GM12878 (cell line): ENCODE measurements at regions not wholly inside any gene's neighbourhood (a gene's known extent, or its start where the extent isn't known, plus 50 kb on each side); places are given as distances from the start of the nearest gene placed in this dataset.

Experiments
- ATAC-seq: fragments of 200-7000 bp; cut with Tn5 transposase; 3 replicates; pipeline ENCODE4 v1.9.1; 2020; ENCODE audit warnings: mild to moderate bottlenecking, moderate library complexity
- BruUV-seq: library from RNA; stranded (reverse); fragments of 400-500 nt; replicated peaks from 2 replicates; lab custom pipeline; 2021; lab: Mats Ljungman, UMichigan
- CTCF ChIA-PET: fragments of 300-600 bp; sonication (Branson Sonifier 250); formaldehyde crosslinking; extraction: SDS; loops from one replicate; lab custom pipeline; 2021; ENCODE audit warnings: inconsistent platforms; lab: Yijun Ruan, JAX
- POLR2A ChIA-PET: fragments of 350-600 bp; formaldehyde crosslinking; extraction: SDS; loops from one replicate; lab custom pipeline; 2021; ENCODE audit warnings: inconsistent platforms; lab: Charles Lee
- RAD21 ChIA-PET: fragments of 300-600 bp; sonication (Branson Sonifier 250); formaldehyde crosslinking; loops from one replicate; lab custom pipeline; 2023; ENCODE audit warnings: antibody characterized with exemption; ENCODE audit not compliant: unreplicated experiment; lab: Charles Lee
- SMC1A ChIA-PET: fragments of 300-600 bp; sonication (Branson Sonifier 250); formaldehyde crosslinking; loops from one replicate; lab custom pipeline; 2023; ENCODE audit not compliant: unreplicated experiment, uncharacterized antibody; lab: Charles Lee
- DNase-seq: peaks from one replicate; pipeline ENCODE4 v3.0.0-alpha.2; 2011; ENCODE audit warnings: low read depth, low spot score
- FAIRE-seq: peaks from 3 replicates; lab custom pipeline; 2011; peaks lifted over from hg19 to GRCh38; lab: Jason Lieb, UNC
- H2AFZ ChIP-seq: 2 replicates; pipeline ENCODE4 v1.6.0; 2011; ENCODE audit warnings: low read depth, low read length, control low read depth; ENCODE audit not compliant: control insufficient read depth
- H3K27ac ChIP-seq: 2 replicates; pipeline ENCODE4 v1.5.1; 2011; ENCODE audit warnings: control low read depth; ENCODE audit not compliant: control insufficient read depth, insufficient read depth
- H3K27me3 ChIP-seq, 2 experiments: replicated peaks in 1 of 2; 2 replicates each; pipeline versions ENCODE4 v1.6.0 to v1.6.1; 2011; ENCODE audit warnings: low read length in 1 of 2; ENCODE audit not compliant: control insufficient read depth in 2 of 2, insufficient read depth in 2 of 2
- H3K36me3 ChIP-seq, 2 experiments: 2 replicates each; pipeline ENCODE4 v1.5.1; 2011; ENCODE audit warnings: low read length in 1 of 2; ENCODE audit not compliant: control insufficient read depth in 2 of 2, insufficient read depth in 2 of 2
- H3K4me1 ChIP-seq: 2 replicates; pipeline ENCODE4 v1.6.1; 2011; ENCODE audit warnings: mild to moderate bottlenecking, low read length, moderate library complexity, mixed read lengths; ENCODE audit not compliant: control insufficient read depth, insufficient read depth
- H3K4me2 ChIP-seq: 2 replicates; pipeline ENCODE4 v1.6.0; 2011; ENCODE audit warnings: control low read depth; ENCODE audit not compliant: control insufficient read depth, insufficient read depth
- H3K4me3 ChIP-seq: fragments of 200-600 bp; sonication (generic); 2 replicates; pipeline ENCODE4 v1.5.1; 2016
- H3K79me2 ChIP-seq: 2 replicates; pipeline ENCODE4 v1.6.0; 2011; ENCODE audit warnings: low read length; ENCODE audit not compliant: control insufficient read depth, insufficient read depth
- H3K9ac ChIP-seq: 2 replicates; pipeline ENCODE4 v1.8.0; 2011; ENCODE audit warnings: low read length, control low read depth, mixed read lengths; ENCODE audit not compliant: control insufficient read depth, insufficient read depth
- H3K9me3 ChIP-seq: replicated peaks from 3 replicates; pipeline ENCODE4 v1.5.1; 2011; ENCODE audit warnings: mild to moderate bottlenecking, low read length; ENCODE audit not compliant: control insufficient read depth, insufficient read depth
- H4K20me1 ChIP-seq: 2 replicates; pipeline ENCODE4 v1.6.0; 2011; ENCODE audit not compliant: control insufficient read depth, insufficient read depth
- ASH2L ChIP-seq: fragments of 300-600, 200-600 bp; sonication (generic); IDR thresholded peaks from 2 replicates; pipeline ENCODE4 v1.6.1; 2017; ENCODE audit warnings: low read depth, mild to moderate bottlenecking, borderline replicate concordance
- ATF7 ChIP-seq: fragments of 450-650 bp; IDR thresholded peaks from 2 replicates; pipeline ENCODE4 v1.6.1; 2016; ENCODE audit warnings: low read depth, mild to moderate bottlenecking
- CREB1 ChIP-seq: IDR thresholded peaks from 2 replicates; pipeline ENCODE4 v1.6.1; 2012; ENCODE audit warnings: low read depth, mild to moderate bottlenecking, inconsistent platforms
- CREM ChIP-seq: IDR thresholded peaks from 2 replicates; pipeline ENCODE4 v1.6.1; 2014; ENCODE audit warnings: antibody characterized with exemption, low read depth
- FOXM1 ChIP-seq: IDR thresholded peaks from 2 replicates; pipeline ENCODE4 v1.6.1; 2012; ENCODE audit warnings: low read depth, mild to moderate bottlenecking, inconsistent platforms, low read length, moderate library complexity
- HDGF ChIP-seq: fragments of 450-650 bp; IDR thresholded peaks from 2 replicates; pipeline ENCODE4 v1.6.1; 2016; ENCODE audit warnings: antibody characterized with exemption
- IRF4 ChIP-seq: IDR thresholded peaks from 2 replicates; pipeline ENCODE4 v1.6.1; 2011; ENCODE audit warnings: low read depth, low read length
- NFYB ChIP-seq: IDR thresholded peaks from 2 replicates; pipeline ENCODE4 v1.6.1; 2011; ENCODE audit warnings: low read depth, mild to moderate bottlenecking, low read length, improper control_type of control experiment, moderate library complexity; ENCODE audit not compliant: insufficient read depth
- SUPT20H ChIP-seq: IDR thresholded peaks from 2 replicates; pipeline ENCODE4 v1.6.1; 2011; ENCODE audit warnings: low read depth, mild to moderate bottlenecking, low read length, moderate library complexity, borderline replicate concordance; ENCODE audit not compliant: control insufficient read depth
- ZNF217 ChIP-seq: fragments of 450-650 bp; IDR thresholded peaks from 2 replicates; pipeline ENCODE4 v1.6.1; 2017; ENCODE audit warnings: antibody characterized with exemption, mild to moderate bottlenecking
- WGBS: methylation state at CpG from one replicate; pipeline ENCODE4 v1.1.6; 2016; ENCODE audit warnings: low lambda C conversion rate; ENCODE audit not compliant: insufficient replicate concordance, insufficient coverage; ENCODE audit errors: missing lambda C conversion rate; 5-methylcytosine and 5-hydroxymethylcytosine counted together
- in situ Hi-C: fragments of 300-500 bp; cut with MboI; formaldehyde crosslinking; loops from 9 replicates; pipeline ENCODE4 v1.14.3; 2018; ENCODE audit warnings: mixed read lengths
- intact Hi-C: fragments of 100-400 bp; cut with micrococcal nuclease; formaldehyde crosslinking; loops from one replicate; pipeline ENCODE4 v1.14.2; 2022; ENCODE audit not compliant: unreplicated experiment
- TF ChIP-seq, protein P1 (sequence below): fragments of 450-650 bp; IDR thresholded peaks from 2 replicates; pipeline ENCODE4 v1.6.1; 2016; ENCODE audit warnings: mild to moderate bottlenecking
- TF ChIP-seq, protein P2 (sequence below): fragments of 450-650 bp; IDR thresholded peaks from 2 replicates; pipeline ENCODE4 v1.6.1; 2017; ENCODE audit warnings: mild to moderate bottlenecking, low read depth, inconsistent platforms; ENCODE audit not compliant: poor library complexity, severe bottlenecking
- TF ChIP-seq, protein P3 (sequence below): IDR thresholded peaks from 2 replicates; pipeline ENCODE4 v1.6.1; 2011; ENCODE audit warnings: borderline replicate concordance, low read depth, mild to moderate bottlenecking, moderate library complexity, low read length; ENCODE audit not compliant: insufficient read depth, poor library complexity, severe bottlenecking

DNA sequence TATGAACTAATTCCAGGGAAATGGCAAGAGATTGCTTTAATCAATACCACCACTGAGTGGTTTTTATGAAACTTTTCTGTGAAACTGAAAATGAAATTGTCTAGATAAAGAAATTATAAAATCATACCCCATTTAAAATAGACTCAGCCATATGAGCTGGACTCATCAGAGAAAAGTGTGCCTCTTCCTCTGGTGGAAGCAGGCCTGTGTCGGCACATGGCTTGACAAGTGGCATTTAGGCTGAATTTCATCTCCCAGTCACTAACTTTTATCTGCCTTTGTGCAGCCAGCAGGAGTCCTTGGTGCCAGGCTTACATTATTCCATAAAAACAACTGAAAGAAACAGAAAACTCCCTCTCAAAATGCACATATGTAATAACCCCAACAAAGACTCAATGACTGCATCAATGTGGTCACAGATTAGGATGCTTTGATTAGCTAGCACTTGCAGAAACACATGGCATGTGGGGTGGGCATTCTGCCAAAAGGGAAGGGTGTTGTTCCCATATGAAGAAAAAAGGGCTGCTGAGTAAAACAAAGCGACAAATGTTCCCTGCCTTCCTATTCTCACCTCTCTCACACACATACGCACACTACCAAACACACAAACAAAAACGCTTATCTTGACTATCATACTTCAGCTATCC, 232.3 kb downstream of the PABPC4L start:
- ATAC-seq (no peak), DNase-seq (no peak), FAIRE-seq (no peak)
- in situ Hi-C loops (no loop called here), intact Hi-C loops (no loop called here)
- SMC1A ChIA-PET, result no interaction called here
- POLR2A ChIA-PET, result no interaction called here
- no peak overlapping the region for H2AFZ ChIP-seq
- H3K36me3 ChIP-seq, result no peaks in the 10 kb centered on the region
- H3K4me3 ChIP-seq, result no peak overlapping the region
- WGBS, result 23% methylated on average over 4 of the region's 4 CpGs
- no peak overlapping the region for H3K4me2 ChIP-seq
- no TSS peak for BruUV-seq
- H3K9me3 ChIP-seq, result no peaks in the 10 kb centered on the region
- H3K27ac ChIP-seq, result no peak overlapping the region
- CTCF ChIA-PET, result no interaction called here
- no peaks in the 10 kb centered on the region for H3K27me3 ChIP-seq
- no peaks in the 10 kb centered on the region for H4K20me1 ChIP-seq
- H3K4me1 ChIP-seq, result no peaks in the 10 kb centered on the region
- RAD21 ChIA-PET, result no interaction called here
- H3K9ac ChIP-seq, result no peak overlapping the region
- no peaks in the 10 kb centered on the region for H3K79me2 ChIP-seq
- TF ChIP-seq SUPT20H (no peak), CREB1 (no peak), FOXM1 (no peak), NFYB (no peak), ATF7 (no peak), CREM (no peak), ZNF217 (no peak), IRF4 (no peak), HDGF (no peak), ASH2L (no peak)
- TF ChIP-seq, protein P1, sequence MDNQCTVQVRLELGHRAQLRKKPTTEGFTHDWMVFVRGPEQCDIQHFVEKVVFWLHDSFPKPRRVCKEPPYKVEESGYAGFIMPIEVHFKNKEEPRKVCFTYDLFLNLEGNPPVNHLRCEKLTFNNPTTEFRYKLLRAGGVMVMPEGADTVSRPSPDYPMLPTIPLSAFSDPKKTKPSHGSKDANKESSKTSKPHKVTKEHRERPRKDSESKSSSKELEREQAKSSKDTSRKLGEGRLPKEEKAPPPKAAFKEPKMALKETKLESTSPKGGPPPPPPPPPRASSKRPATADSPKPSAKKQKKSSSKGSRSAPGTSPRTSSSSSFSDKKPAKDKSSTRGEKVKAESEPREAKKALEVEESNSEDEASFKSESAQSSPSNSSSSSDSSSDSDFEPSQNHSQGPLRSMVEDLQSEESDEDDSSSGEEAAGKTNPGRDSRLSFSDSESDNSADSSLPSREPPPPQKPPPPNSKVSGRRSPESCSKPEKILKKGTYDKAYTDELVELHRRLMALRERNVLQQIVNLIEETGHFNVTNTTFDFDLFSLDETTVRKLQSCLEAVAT, result no peak
- TF ChIP-seq, protein P2, sequence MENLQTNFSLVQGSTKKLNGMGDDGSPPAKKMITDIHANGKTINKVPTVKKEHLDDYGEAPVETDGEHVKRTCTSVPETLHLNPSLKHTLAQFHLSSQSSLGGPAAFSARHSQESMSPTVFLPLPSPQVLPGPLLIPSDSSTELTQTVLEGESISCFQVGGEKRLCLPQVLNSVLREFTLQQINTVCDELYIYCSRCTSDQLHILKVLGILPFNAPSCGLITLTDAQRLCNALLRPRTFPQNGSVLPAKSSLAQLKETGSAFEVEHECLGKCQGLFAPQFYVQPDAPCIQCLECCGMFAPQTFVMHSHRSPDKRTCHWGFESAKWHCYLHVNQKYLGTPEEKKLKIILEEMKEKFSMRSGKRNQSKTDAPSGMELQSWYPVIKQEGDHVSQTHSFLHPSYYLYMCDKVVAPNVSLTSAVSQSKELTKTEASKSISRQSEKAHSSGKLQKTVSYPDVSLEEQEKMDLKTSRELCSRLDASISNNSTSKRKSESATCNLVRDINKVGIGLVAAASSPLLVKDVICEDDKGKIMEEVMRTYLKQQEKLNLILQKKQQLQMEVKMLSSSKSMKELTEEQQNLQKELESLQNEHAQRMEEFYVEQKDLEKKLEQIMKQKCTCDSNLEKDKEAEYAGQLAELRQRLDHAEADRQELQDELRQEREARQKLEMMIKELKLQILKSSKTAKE, result no peak
- TF ChIP-seq, protein P3, sequence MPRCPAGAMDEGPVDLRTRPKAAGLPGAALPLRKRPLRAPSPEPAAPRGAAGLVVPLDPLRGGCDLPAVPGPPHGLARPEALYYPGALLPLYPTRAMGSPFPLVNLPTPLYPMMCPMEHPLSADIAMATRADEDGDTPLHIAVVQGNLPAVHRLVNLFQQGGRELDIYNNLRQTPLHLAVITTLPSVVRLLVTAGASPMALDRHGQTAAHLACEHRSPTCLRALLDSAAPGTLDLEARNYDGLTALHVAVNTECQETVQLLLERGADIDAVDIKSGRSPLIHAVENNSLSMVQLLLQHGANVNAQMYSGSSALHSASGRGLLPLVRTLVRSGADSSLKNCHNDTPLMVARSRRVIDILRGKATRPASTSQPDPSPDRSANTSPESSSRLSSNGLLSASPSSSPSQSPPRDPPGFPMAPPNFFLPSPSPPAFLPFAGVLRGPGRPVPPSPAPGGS, result no peak
